HK-2 (cell line): ENCODE measurements at regions not wholly inside any gene's neighbourhood (a gene's known extent, or its start where the extent isn't known, plus 50 kb on each side); places are given as distances from the start of the nearest gene placed in this dataset.

ENCODE experiments used
- DNase-seq: peaks from one replicate; pipeline ENCODE4 v3.0.0-alpha.2; 2018; ENCODE audit not compliant: unreplicated experiment

- no peak for DNase-seq
These were observed 149.8 kb upstream of the AKIRIN2 start for GRCh38 chr6:87851674-87852299.

- no peak for DNase-seq
These were observed 146.6 kb upstream of the AKIRIN2 start for GRCh38 chr6:87848616-87849015.

DNA sequence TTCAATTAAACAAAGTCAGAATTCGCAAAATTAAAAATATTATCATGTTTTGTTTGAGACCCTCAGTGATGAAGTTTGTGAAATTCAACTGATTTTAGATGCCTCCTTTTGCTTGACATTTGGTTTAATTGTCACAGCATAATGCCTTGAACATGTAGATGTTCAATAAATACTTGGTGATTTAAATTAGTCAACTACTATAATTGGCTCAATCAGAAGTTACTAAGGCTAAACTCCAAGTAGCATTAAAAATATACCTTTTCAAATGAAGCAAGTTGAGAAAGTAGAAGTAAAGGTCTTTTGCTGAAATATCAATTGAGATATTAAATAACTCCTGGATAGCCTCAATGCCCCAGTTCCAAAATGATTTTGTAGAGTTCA, 145.8 kb upstream of the AKIRIN2 start:
- DNase-seq, result no peak

- DNase-seq, result no peak
These were observed 145.2 kb upstream of the AKIRIN2 start for GRCh38 chr6:87847135-87847829.

- DNase-seq, result no peak
These were observed 144.4 kb upstream of the AKIRIN2 start for GRCh38 chr6:87846434-87846833.

DNA sequence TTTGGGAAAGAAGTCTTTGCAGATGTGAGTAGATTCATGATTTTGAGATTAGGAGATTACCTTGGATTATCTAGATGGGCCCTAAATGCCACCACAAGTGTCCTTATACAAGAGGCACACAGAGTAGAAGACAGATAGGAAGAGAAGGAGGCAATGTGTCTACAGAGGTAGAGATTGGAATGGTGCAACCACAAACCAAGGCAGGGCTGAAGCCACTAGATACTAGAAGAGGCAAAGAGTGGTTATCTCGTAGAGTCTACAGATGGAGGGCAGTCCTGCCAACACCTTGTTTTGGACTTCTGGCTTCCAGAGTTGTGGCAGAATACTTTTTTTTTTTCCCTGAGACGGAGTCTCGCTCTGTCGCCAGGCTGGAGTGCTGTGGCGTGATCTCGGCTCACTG, 138.3 kb upstream of the AKIRIN2 start:
- no peak for DNase-seq

DNA sequence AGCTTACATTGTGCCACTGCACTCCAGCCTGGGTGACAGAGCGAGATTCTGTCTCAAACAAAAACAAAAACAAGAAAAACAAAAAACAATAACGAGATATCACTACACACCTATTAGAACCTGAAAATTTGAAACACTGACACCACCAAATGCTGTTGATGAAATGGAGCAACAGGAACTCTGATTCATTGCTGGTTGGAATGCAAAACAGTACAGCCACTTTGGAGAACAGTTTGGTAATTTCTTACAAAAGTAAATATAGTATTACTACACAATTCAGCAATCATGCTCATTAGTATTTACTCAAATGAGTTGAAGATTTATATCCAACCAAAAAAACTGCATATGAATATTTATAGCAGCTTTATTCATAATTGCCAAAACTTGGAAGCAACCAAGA, 135.8 kb upstream of the AKIRIN2 start:
- no peak for DNase-seq

DNA sequence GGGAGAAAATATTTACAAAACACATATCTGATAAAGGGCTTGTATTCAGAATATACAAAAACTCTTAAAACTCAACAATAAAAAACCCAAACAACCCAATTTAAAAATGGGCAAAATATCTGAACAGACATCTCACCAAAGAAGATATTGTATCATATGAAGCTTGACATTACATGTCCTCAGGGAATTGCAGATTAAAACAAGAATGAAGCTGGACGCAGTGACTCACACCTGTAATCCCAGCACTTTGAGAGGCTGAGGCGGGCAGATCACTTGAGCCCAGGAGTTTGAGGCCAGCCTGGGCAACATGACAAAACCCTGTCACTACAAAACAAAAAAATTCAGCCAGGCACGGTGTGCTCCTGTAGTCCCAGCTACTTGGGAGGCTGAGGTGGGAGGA, 135.4 kb upstream of the AKIRIN2 start:
- no peak for DNase-seq

DNA sequence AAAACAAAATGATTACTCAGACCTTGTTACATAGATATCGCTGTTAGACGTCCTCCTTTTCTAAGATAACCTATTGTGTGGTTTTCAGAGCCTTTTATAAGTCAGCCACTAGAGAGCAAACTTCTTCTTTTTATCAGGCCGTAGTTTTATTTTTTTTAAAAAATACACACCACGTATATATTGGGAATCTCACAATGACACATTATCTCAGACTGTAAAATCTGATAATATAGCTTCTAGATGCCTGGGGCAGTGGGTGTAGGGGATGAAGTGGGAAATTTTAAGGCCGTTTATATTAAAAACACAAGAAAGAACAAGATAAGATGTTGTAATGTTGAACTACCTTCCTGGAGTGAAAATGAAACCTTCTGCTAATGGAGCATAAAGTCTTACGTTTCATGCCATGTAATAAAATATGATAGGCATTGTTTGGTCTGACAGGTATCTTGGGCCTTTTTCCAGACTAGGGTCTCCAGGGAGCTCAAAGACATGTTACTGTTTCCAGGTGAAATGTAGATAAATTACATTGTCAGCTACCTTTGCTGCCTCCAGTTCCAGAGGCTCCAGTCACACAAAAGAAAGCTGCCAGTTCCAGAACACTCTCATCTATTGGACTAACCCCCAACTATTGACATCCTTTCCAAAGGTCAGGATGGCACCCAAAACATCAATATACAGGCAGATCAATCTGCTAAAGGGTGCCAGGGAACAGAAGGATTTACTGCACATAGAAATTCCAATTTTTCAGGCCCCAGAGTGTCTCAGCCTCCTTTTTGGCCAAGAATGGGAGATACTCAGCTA, 130.2 kb upstream of the AKIRIN2 start:
- DNase-seq, result no peak

DNA sequence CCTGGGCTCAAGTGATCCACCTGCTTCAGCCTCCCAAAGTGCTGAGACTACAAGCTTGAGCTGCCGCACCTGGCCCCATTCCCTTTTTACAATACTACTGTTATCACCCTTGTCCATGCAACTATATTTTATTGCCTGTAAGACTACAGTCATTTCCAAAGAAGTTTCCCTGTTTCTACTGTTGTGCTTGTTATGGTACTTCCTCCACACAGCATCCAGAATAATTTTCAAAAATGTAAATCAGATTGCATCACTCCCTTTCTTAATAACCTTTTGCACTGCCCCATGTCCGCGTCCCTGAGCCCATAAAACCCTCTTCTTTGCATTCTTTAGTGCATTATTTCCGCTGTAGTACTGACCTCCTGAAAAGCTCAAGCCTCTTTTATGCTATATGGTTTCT, 128.9 kb upstream of the AKIRIN2 start:
- no peak for DNase-seq

GRCh38 chr6:87829622-87830121, 127.6 kb upstream of the AKIRIN2 start:
- DNase-seq, result no peak

DNA sequence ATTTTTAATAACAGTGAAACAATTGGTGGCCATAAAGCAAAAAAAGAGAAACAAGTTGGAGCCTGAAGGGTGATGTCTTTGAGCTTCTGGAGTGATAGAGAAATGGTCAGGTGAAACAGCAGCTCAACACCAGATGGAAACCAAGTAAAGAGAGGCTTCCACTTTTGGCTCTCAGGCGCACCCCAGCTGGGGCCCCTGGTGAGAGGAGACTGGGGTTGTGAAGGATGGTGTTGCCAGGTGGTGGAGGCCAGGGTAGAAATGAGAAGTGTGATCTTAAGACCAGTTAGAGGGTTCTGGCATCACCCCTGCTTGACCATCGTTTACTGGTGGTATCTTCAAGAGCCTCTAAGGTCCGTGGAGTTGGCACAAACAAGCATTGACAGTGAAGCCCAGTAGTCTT, 126.0 kb upstream of the AKIRIN2 start:
- DNase-seq, result no peak

DNA sequence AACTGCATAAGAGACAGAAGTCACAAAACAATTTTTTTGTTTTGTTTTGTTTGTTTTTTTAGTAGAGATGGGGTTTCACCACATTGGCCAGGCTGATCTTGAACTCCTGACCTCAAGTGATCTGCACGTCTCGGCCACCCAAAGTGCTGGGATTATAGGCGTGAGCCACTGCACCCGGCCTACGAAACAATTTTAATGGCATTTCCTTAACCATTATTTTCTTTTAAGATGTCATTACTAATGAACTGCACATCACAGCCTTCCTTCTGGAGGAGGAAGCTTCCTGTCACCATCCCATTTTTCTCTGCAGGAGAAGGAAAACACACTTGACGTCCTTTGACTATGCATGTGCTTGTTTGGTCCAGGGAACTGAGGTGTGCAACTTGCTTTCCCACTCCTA, 125.3 kb upstream of the AKIRIN2 start:
- no peak for DNase-seq

GRCh38 chr6:87826424-87826823, 124.4 kb upstream of the AKIRIN2 start:
- DNase-seq, result no peak

DNA sequence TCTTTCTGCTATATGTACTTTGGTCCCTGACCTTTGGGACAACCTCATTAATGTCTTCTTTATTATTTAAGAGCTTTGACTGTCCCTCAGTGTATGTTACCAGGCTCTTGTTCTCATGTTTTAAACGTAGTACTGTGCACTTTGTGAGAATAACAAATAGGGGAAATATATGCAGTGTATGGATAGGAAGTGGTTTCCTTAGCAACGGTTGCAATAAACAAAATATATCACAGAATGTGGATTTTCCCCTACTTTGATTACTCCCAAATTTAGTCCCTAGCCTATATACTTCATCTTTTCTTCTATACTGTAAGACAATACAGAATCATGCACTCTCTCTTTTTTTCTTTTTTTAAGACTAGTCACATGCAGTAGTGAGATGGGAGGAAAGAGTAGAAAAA, 123.8 kb upstream of the AKIRIN2 start:
- DNase-seq, result no peak

- DNase-seq, result no peak
These were observed 123.0 kb upstream of the AKIRIN2 start for GRCh38 chr6:87824958-87825491.

- DNase-seq, result no peak
These were observed 120.0 kb upstream of the AKIRIN2 start for GRCh38 chr6:87822011-87822410.

DNA sequence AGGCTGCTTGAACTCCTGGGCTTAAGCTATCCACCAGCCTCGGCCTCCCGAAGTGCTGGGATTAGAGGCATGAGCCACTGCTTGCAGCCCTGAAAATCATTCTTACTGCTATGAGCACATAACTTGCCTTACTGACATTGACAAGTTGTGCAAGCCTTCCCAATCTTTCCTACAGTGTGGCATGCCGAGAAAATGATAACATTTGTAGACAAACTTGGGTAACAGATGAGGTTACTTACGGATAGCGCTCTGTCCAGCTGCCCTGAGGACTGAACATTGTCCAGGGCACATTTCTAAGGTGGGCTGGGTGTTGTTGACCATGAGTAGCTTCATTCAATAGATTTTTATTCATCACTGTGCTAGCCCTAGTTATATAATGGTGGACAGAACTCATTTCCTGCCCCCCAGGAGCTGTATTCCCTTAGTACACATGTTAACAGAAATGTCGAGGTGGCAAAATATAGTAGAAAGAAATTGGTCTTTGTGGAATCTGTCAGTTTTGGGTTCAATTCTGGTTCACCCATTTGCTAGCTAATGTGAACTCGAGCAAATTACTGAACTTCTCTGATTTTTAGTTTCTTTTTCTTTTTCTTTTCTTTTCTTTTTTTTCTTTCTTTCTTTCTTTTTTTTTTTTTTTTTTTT, 118.4 kb upstream of the AKIRIN2 start:
- no peak for DNase-seq

- DNase-seq, result no peak
These were observed 115.2 kb upstream of the AKIRIN2 start for GRCh38 chr6:87817183-87817582.

GRCh38 chr6:87815449-87815848, 113.4 kb upstream of the AKIRIN2 start:
- no peak for DNase-seq

DNA sequence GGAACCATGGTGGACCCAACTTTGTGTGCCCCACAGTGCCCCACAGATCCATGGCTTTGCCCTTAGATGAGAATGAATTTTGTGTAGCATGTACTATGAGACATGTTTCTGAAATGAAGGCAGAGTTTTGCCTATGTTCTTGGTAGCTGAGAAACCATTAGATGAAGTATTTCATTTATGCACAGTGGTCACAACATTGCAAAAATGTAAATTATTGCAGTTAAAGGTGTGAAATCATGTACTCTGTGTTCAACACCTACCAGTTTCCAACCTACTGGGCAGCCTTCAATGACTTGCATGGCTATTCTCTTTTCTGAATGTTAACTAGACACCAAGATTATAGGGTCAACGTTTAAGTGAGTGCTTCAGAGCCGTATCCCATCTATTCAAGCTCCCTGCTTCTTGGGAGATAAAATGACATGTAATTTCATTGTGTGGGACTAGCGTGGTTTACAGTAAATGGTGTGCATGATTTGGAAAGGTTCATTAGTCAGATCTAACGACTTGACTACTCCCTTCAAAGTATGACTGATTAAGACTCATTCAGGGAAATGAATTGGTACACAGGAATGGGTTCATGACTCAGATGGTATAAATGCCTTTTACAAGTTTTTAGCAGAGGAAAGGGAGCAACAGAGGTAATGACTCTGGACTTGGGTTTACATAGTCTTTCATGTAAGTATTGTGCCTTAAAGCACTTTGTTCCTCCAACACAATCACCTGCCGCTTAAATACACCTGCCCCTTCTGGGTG, 106.1 kb upstream of the AKIRIN2 start:
- no peak for DNase-seq
